ENCODE measurements at regions not wholly inside any gene's neighbourhood (a gene's known extent, or its start where the extent isn't known, plus 50 kb on each side); places are given as distances from the start of the nearest gene placed in this dataset.

DNA sequence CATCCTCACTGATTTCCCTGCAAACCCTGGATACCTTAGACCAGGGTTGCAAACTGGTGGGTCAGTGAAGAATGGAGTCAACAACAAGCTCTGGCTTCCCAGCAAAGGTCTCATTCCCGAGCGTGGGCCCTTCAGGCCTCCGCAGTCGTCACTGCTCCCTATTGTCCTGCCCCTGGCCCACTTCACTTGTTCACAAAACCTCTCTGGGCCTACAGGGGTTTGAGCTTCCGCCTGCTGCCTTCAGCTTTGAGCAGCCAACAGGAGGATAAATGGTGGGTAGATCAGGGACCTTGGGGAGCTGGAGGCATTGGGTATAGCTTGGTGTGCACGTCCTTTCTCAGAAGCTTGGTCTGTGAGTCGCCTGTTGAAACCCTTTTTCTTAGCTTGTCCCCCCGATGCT lies 148.8 kb downstream of the KATNIP start:
- no peak overlapping the region for H3K4me3 ChIP-seq (replicated peaks in 1 of 3; ENCODE audit: low read depth in 2 of 3, low read length in 3 of 3)
- Mint-ChIP-seq H3K4me1 (no peaks in the 10 kb centered on the region), H3K9me3 (peaks cover 0 to 4% (median 0%) of the 10 kb centered on the region in 7 donors), H3K4me3 (no peak overlapping the region), H3K27me3 (ENCODE audit: low read depth in 3 of 3) (no peaks in the 10 kb centered on the region), H3K36me3 (peaks cover 35 to 36% of the 10 kb centered on the region in 2 donors), H3K27ac (no peak overlapping the region)
- no peaks in the 10 kb centered on the region for H3K27me3 ChIP-seq (ENCODE audit: control insufficient read depth in 2 of 2, insufficient read depth in 2 of 2, low read length in 2 of 2)
- intact Hi-C loops (cut with micrococcal nuclease): no loop called here
- TF ChIP-seq, protein P1, sequence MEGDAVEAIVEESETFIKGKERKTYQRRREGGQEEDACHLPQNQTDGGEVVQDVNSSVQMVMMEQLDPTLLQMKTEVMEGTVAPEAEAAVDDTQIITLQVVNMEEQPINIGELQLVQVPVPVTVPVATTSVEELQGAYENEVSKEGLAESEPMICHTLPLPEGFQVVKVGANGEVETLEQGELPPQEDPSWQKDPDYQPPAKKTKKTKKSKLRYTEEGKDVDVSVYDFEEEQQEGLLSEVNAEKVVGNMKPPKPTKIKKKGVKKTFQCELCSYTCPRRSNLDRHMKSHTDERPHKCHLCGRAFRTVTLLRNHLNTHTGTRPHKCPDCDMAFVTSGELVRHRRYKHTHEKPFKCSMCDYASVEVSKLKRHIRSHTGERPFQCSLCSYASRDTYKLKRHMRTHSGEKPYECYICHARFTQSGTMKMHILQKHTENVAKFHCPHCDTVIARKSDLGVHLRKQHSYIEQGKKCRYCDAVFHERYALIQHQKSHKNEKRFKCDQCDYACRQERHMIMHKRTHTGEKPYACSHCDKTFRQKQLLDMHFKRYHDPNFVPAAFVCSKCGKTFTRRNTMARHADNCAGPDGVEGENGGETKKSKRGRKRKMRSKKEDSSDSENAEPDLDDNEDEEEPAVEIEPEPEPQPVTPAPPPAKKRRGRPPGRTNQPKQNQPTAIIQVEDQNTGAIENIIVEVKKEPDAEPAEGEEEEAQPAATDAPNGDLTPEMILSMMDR (IDR thresholded peaks at IDR 0.05): no peak
- 100% methylated on average over 3 of the region's 8 CpGs for WGBS (ENCODE audit: insufficient coverage)
- H3K27ac ChIP-seq (ENCODE audit: low read depth in 1 of 2, low read length in 2 of 2): no peak overlapping the region
- no peaks in the 10 kb centered on the region for H3K4me1 ChIP-seq (ENCODE audit: control insufficient read depth in 1 of 2, insufficient read depth in 2 of 2, low read length in 2 of 2)
- H3K36me3 ChIP-seq (replicated peaks in 1 of 2; ENCODE audit: control insufficient read depth in 1 of 2, insufficient read depth in 2 of 2, low read length in 2 of 2): peaks cover 2 to 38% of the 10 kb centered on the region in 2 donors
- H4K20me1 ChIP-seq (ENCODE audit: insufficient read depth, low read length): no peaks in the 10 kb centered on the region
- H3K79me2 ChIP-seq (ENCODE audit: insufficient read depth, low read length): no peaks in the 10 kb centered on the region
- DNase-seq: no peak
- no peak overlapping the region for H3K9ac ChIP-seq (ENCODE audit: insufficient read depth, low read length, poor library complexity, severe bottlenecking)
- H2AFZ ChIP-seq (ENCODE audit: insufficient read depth, low read depth, low read length, poor library complexity, severe bottlenecking): no peak overlapping the region
- H3K9me3 ChIP-seq (replicated peaks in 1 of 2; ENCODE audit: control insufficient read depth in 1 of 2, insufficient read depth in 1 of 2, low read length in 2 of 2): no peaks in the 10 kb centered on the region
- H3K4me2 ChIP-seq (replicated peaks; ENCODE audit: extremely low read depth, low read length, poor library complexity, severe bottlenecking): no peak overlapping the region

DNA sequence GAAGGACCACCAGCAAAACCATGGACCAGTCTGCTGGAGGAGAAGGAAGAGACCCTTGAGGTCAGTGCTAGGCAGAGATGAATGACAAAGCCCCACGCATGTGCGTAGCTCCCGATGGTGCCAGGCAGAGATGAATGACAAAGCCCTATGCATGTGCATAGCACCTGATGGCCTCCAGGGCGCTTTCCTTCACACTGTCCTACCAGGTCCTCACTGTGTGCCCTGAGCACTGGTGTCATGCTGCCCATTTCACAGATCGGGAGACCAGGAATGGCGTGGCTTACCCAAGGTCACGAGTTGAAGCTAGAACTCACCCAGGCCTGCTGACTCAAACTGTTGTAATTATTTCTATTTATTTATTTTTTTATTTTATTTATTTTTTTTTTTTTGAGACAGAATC lies 149.6 kb downstream of the KATNIP start:
- H3K27me3 ChIP-seq (ENCODE audit: control insufficient read depth in 2 of 2, insufficient read depth in 2 of 2, low read length in 2 of 2): no peaks in the 10 kb centered on the region
- WGBS (ENCODE audit: insufficient coverage): 100% methylated on average over 4 of the region's 7 CpGs
- H3K27ac ChIP-seq (ENCODE audit: low read depth in 1 of 2, low read length in 2 of 2): no peak overlapping the region
- H4K20me1 ChIP-seq (ENCODE audit: insufficient read depth, low read length): no peaks in the 10 kb centered on the region
- H3K4me1 ChIP-seq (ENCODE audit: control insufficient read depth in 1 of 2, insufficient read depth in 2 of 2, low read length in 2 of 2): no peaks in the 10 kb centered on the region
- Mint-ChIP-seq H3K4me1 (no peaks in the 10 kb centered on the region), H3K4me3 (no peak overlapping the region), H3K9me3 (peaks cover 0 to 4% (median 0%) of the 10 kb centered on the region in 7 donors), H3K36me3 (peaks cover 38 to 42% of the 10 kb centered on the region in 2 donors), H3K27me3 (ENCODE audit: low read depth in 3 of 3) (no peaks in the 10 kb centered on the region), H3K27ac (no peak overlapping the region)
- H3K4me3 ChIP-seq (replicated peaks in 1 of 3; ENCODE audit: low read depth in 2 of 3, low read length in 3 of 3): no peak overlapping the region
- no peak overlapping the region for H3K9ac ChIP-seq (ENCODE audit: insufficient read depth, low read length, poor library complexity, severe bottlenecking)
- no peak for DNase-seq
- no peak overlapping the region for H3K4me2 ChIP-seq (replicated peaks; ENCODE audit: extremely low read depth, low read length, poor library complexity, severe bottlenecking)
- H3K36me3 ChIP-seq (replicated peaks in 1 of 2; ENCODE audit: control insufficient read depth in 1 of 2, insufficient read depth in 2 of 2, low read length in 2 of 2): peaks cover 2 to 44% of the 10 kb centered on the region in 2 donors
- intact Hi-C loops (cut with micrococcal nuclease): no loop called here
- no peaks in the 10 kb centered on the region for H3K79me2 ChIP-seq (ENCODE audit: insufficient read depth, low read length)
- H3K9me3 ChIP-seq (replicated peaks in 1 of 2; ENCODE audit: control insufficient read depth in 1 of 2, insufficient read depth in 1 of 2, low read length in 2 of 2): no peaks in the 10 kb centered on the region
- H2AFZ ChIP-seq (ENCODE audit: insufficient read depth, low read depth, low read length, poor library complexity, severe bottlenecking): no peak overlapping the region
- TF ChIP-seq, protein P1 (IDR thresholded peaks at IDR 0.05): no peak

All from CD14-positive monocyte (primary cell).